SK-N-SH (cell line): ENCODE measurements at regions not wholly inside any gene's neighbourhood (a gene's known extent, or its start where the extent isn't known, plus 50 kb on each side); places are given as distances from the start of the nearest gene placed in this dataset.

Source experiments
- CTCF ChIA-PET: fragments of 300-600, 350-600 bp; formaldehyde crosslinking; extraction: SDS; loops from one replicate; lab custom pipeline; 2021; lab: Yijun Ruan, JAX
- POLR2A ChIA-PET: fragments of 350-600 bp; sonication (Branson Sonifier 250); formaldehyde crosslinking; extraction: SDS; loops from one replicate; lab custom pipeline; 2020; ENCODE audit warnings: antibody characterized with exemption, inconsistent platforms; lab: Yijun Ruan, JAX
- DNase-seq: peaks from one replicate; pipeline ENCODE4 v3.0.0; 2012
- H2AFZ ChIP-seq: fragments of 200-600 bp; sonication (generic); 2 replicates; pipeline ENCODE4 v1.8.1; 2016; ENCODE audit warnings: antibody characterized with exemption, mild to moderate bottlenecking, low read depth
- H3F3A ChIP-seq: fragments of 200-600 bp; sonication (generic); replicated peaks from 2 replicates; pipeline ENCODE3; 2016; ENCODE audit warnings: antibody characterized with exemption, mild to moderate bottlenecking; ENCODE audit not compliant: insufficient read depth
- H3K27ac ChIP-seq, 2 experiments: fragments of 200-500 bp in 1 of 2; fragments of 200-600 bp in 1 of 2; sonication (Bioruptor generic) in 1 of 2; sonication (generic), shearing (Covaris generic) in 1 of 2; 2 replicates each; pipeline versions ENCODE4 v1.5.1 to v1.6.1; 2014 to 2016; ENCODE audit warnings: low read depth in 2 of 2, inconsistent platforms in 1 of 2, low read length in 1 of 2, mild to moderate bottlenecking in 1 of 2, mixed read lengths in 1 of 2
- H3K27me3 ChIP-seq: fragments of 200-600 bp; sonication (generic), shearing (Covaris generic); 2 replicates; pipeline ENCODE4 v1.6.1; 2016; ENCODE audit warnings: mixed run types; ENCODE audit not compliant: insufficient read depth
- H3K36me3 ChIP-seq, 2 experiments: fragments of 200-500 bp in 1 of 2; fragments of 200-600 bp in 1 of 2; sonication (Bioruptor generic) in 1 of 2; sonication (generic) in 1 of 2; replicated peaks in 1 of 2; 2 replicates each; pipeline versions ENCODE3 to v1.5.1; 2014 to 2016; ENCODE audit warnings: low read length in 1 of 2, mild to moderate bottlenecking in 1 of 2; ENCODE audit not compliant: insufficient read depth in 2 of 2, control insufficient read depth in 1 of 2
- H3K4me1 ChIP-seq, 2 experiments: fragments of 200-500 bp in 1 of 2; fragments of 200-600 bp in 1 of 2; sonication (Bioruptor generic) in 1 of 2; sonication (generic), shearing (Covaris generic) in 1 of 2; 2 replicates each; pipeline versions ENCODE4 v1.5.1 to v1.6.1; 2014 to 2016; ENCODE audit warnings: low read depth in 1 of 2, low read length in 1 of 2, mixed run types in 1 of 2; ENCODE audit not compliant: insufficient read depth in 2 of 2, control insufficient read depth in 1 of 2
- H3K4me2 ChIP-seq: fragments of 200-600 bp; sonication (generic), shearing (Covaris generic); 2 replicates; pipeline ENCODE4 v1.6.1; 2017; ENCODE audit warnings: mixed run types
- H3K4me3 ChIP-seq, 2 experiments: fragments of 200-500 bp in 1 of 2; fragments of 200-600 bp in 1 of 2; sonication (Bioruptor generic) in 1 of 2; sonication (generic), shearing (Covaris generic) in 1 of 2; 2 replicates each; pipeline versions ENCODE4 v1.5.1 to v1.8.1; 2014 to 2016; ENCODE audit warnings: low read depth in 2 of 2, inconsistent platforms in 1 of 2, low read length in 1 of 2, mild to moderate bottlenecking in 1 of 2, mixed read lengths in 1 of 2, moderate library complexity in 1 of 2
- H3K79me2 ChIP-seq: fragments of 200-600 bp; sonication (generic); 2 replicates; pipeline ENCODE4 v1.8.1; 2017; ENCODE audit warnings: mild to moderate bottlenecking; ENCODE audit not compliant: insufficient read depth
- H3K9ac ChIP-seq: fragments of 200-600 bp; sonication (generic); 2 replicates; pipeline ENCODE4 v1.6.1; 2017; ENCODE audit warnings: mixed run types
- H3K9me2 ChIP-seq: fragments of 200-600 bp; sonication (generic); 2 replicates; pipeline ENCODE4 v1.6.1; 2017; ENCODE audit warnings: mixed run types
- H3K9me3 ChIP-seq: fragments of 200-600 bp; sonication (generic); 2 replicates; pipeline ENCODE4 v1.6.1; 2017; ENCODE audit warnings: mixed run types, mild to moderate bottlenecking, moderate library complexity
- H4K20me1 ChIP-seq: fragments of 200-600 bp; sonication (generic); 2 replicates; pipeline ENCODE4 v1.6.1; 2017; ENCODE audit warnings: mild to moderate bottlenecking, mixed run types; ENCODE audit not compliant: insufficient read depth
- ELF1 ChIP-seq: IDR thresholded peaks from 2 replicates; pipeline ENCODE4 v1.4.0; 2012
- FOXJ3 ChIP-seq: sonication (generic); formaldehyde crosslinking; IDR thresholded peaks from 2 replicates; pipeline ENCODE4 v1.5.1; 2020; ENCODE audit warnings: mild to moderate bottlenecking, missing genetic modification reagents
- FOXM1 ChIP-seq: IDR thresholded peaks from 2 replicates; pipeline ENCODE4 v1.4.0; 2012; ENCODE audit warnings: low read depth, mild to moderate bottlenecking
- GATA2 ChIP-seq: sonication (generic); formaldehyde crosslinking; IDR thresholded peaks from 2 replicates; pipeline ENCODE4 v1.5.0; 2020; ENCODE audit warnings: mild to moderate bottlenecking, missing genetic modification reagents
- RXRA ChIP-seq: IDR thresholded peaks from 2 replicates; pipeline ENCODE4 v1.4.0; 2012; ENCODE audit warnings: low read depth, mild to moderate bottlenecking, borderline replicate concordance
- TEAD4 ChIP-seq: IDR thresholded peaks from 2 replicates; pipeline ENCODE4 v1.4.0; 2012; ENCODE audit warnings: mild to moderate bottlenecking, borderline replicate concordance; ENCODE audit not compliant: insufficient read depth
- WGBS: methylation state at CpG from one replicate; pipeline ENCODE4 v1.1.6; 2017; ENCODE audit warnings: low lambda C conversion rate; 5-methylcytosine and 5-hydroxymethylcytosine counted together
- TF ChIP-seq, protein P1 (sequence below): IDR thresholded peaks from 2 replicates; pipeline ENCODE4 v1.4.0; 2012; ENCODE audit warnings: low read depth
- TF ChIP-seq, protein P2 (sequence below): IDR thresholded peaks from 2 replicates; pipeline ENCODE4; 2012
- TF ChIP-seq, protein P3 (sequence below): fragments of 150-350 bp; IDR thresholded peaks from 2 replicates; pipeline ENCODE4 v1.6.1; 2017; ENCODE audit warnings: antibody characterized with exemption, low read length, low read depth, borderline replicate concordance
- TF ChIP-seq, protein P4 (sequence below): IDR thresholded peaks from 2 replicates; pipeline ENCODE4 v1.4.0; 2012; ENCODE audit warnings: low read depth, borderline replicate concordance
- TF ChIP-seq, protein P5 (sequence below): fragments of 150-350 bp; IDR thresholded peaks from 2 replicates; pipeline ENCODE4 v1.6.1; 2016; ENCODE audit warnings: mild to moderate bottlenecking, low read depth, low read length

DNA sequence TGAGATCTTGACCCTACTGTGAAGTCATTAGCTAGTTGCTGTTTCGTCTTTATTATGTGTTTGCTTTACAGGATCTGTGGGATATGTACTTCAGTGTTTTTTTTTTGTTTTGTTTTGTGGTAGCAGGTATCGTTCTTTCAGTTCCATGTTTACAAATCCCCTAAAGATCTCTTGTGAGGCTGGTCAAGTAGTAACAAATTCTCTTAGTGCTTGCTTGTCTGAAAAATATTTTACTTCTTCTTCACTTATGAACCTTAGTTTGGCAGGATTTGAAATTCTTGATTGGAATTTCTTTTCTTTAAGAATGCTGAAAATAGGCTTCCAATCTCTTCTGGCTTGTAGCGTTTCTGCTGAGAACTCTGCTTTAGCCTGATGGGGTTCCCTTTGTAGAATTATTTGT lies 235.8 kb upstream of the ALCAM start:
- Histone ChIP-seq H3K9me2 (no peaks in the 10 kb centered on the region), H3K9me3 (peaks cover 10% of the 10 kb centered on the region; the same call in 1 of the 2 replicates), H3K4me1 (no peaks in the 10 kb centered on the region), H3K27ac (no peak overlapping the region), H3K4me2 (no peak overlapping the region), H3K27me3 (no peaks in the 10 kb centered on the region), H3K9ac (no peak overlapping the region), H3K36me3 (peaks cover 0 to 7% of the 10 kb centered on the region in 2 experiments), H3K79me2 (no peaks in the 10 kb centered on the region), H3K4me3 (no peak overlapping the region), H4K20me1 (no peaks in the 10 kb centered on the region), H3F3A (no peaks in the 10 kb centered on the region), H2AFZ (no peak overlapping the region)
- no peak for TF ChIP-seq FOXM1
- ChIA-PET POLR2A (no interaction called here), CTCF (interaction anchor here (0.6 kb wide), 1 partner anchor 32 kb away, joined by 3 read pairs; no protein-coding TSS in a partner anchor)
- 65% methylated on average over 3 of the region's 3 CpGs for WGBS
- no peak for DNase-seq

DNA sequence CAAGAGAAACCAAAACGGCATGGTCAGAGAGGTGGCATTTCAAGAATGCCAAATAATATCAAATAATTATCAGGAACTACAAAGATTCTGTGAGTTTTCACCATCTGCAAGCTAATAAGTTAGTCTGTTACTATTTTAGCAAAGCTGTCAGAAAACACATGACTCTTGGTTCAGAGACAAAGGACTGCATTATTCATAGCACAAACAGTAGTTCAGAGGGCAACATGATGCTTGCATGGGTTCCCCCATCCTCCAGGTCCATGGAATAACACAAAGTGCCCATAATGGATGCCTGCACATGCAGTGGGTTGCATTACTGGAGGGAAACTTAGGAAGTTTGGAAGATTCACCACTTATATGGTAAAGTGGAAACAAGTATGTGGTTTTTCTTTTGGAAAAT lies 228.8 kb upstream of the ALCAM start:
- Histone ChIP-seq H3K79me2 (no peaks in the 10 kb centered on the region), H3K4me3 (no peak overlapping the region), H3K9me2 (no peaks in the 10 kb centered on the region), H3K27ac (no peak overlapping the region), H3K36me3 (no peaks in the 10 kb centered on the region), H3K9ac (no peak overlapping the region), H3K4me1 (no peaks in the 10 kb centered on the region), H4K20me1 (no peaks in the 10 kb centered on the region)
- POLR2A ChIA-PET = no interaction called here
- 62% methylated on average over 1 of the region's 1 CpG for WGBS
- TF ChIP-seq RXRA (no peak), FOXJ3 (no peak), ELF1 (no peak), TEAD4 (no peak), GATA2 (CRISPR knock-in tag) (no peak)
- TF ChIP-seq, protein P1, sequence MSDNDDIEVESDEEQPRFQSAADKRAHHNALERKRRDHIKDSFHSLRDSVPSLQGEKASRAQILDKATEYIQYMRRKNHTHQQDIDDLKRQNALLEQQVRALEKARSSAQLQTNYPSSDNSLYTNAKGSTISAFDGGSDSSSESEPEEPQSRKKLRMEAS = no peak
- TF ChIP-seq, protein P2, sequence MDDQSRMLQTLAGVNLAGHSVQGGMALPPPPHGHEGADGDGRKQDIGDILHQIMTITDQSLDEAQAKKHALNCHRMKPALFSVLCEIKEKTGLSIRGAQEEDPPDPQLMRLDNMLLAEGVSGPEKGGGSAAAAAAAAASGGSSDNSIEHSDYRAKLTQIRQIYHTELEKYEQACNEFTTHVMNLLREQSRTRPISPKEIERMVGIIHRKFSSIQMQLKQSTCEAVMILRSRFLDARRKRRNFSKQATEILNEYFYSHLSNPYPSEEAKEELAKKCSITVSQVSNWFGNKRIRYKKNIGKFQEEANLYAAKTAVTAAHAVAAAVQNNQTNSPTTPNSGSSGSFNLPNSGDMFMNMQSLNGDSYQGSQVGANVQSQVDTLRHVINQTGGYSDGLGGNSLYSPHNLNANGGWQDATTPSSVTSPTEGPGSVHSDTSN = no peak
- TF ChIP-seq, protein P3, sequence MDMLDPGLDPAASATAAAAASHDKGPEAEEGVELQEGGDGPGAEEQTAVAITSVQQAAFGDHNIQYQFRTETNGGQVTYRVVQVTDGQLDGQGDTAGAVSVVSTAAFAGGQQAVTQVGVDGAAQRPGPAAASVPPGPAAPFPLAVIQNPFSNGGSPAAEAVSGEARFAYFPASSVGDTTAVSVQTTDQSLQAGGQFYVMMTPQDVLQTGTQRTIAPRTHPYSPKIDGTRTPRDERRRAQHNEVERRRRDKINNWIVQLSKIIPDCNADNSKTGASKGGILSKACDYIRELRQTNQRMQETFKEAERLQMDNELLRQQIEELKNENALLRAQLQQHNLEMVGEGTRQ = no peak
- TF ChIP-seq, protein P4, sequence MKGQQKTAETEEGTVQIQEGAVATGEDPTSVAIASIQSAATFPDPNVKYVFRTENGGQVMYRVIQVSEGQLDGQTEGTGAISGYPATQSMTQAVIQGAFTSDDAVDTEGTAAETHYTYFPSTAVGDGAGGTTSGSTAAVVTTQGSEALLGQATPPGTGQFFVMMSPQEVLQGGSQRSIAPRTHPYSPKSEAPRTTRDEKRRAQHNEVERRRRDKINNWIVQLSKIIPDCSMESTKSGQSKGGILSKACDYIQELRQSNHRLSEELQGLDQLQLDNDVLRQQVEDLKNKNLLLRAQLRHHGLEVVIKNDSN = no peak
- TF ChIP-seq, protein P5, sequence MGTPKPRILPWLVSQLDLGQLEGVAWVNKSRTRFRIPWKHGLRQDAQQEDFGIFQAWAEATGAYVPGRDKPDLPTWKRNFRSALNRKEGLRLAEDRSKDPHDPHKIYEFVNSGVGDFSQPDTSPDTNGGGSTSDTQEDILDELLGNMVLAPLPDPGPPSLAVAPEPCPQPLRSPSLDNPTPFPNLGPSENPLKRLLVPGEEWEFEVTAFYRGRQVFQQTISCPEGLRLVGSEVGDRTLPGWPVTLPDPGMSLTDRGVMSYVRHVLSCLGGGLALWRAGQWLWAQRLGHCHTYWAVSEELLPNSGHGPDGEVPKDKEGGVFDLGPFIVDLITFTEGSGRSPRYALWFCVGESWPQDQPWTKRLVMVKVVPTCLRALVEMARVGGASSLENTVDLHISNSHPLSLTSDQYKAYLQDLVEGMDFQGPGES = no peak
- TF ChIP-seq, all 33 proteins: peak for 0
- no peak for DNase-seq
- Histone ChIP-seq H2AFZ (0 out of 2 replicates have a peak overlapping the region, but pooled peaks have one; percentile 2), H3K4me2 (no peak overlapping the region), H3F3A (no peaks in the 10 kb centered on the region), H3K27me3 (no peaks in the 10 kb centered on the region), H3K9me3 (no peaks in the 10 kb centered on the region)
- CTCF ChIA-PET = no interaction called here
